HG03135 (cell line): ENCODE measurements at regions not wholly inside any gene's neighbourhood (a gene's known extent, or its start where the extent isn't known, plus 50 kb on each side); places are given as distances from the start of the nearest gene placed in this dataset.
"Not testable (repeated sequence)": the region's sequence is repeated elsewhere in the genome, so short reads cannot be mapped to it uniquely, and the experiment has no call there.

Source experiments
- ATAC-seq: cut with Tn5 transposase; IDR thresholded peaks from one replicate; pipeline ENCODE4 v1.9.1; 2021; ENCODE audit warnings: mild to moderate bottlenecking, moderate library complexity; ENCODE audit not compliant: unreplicated experiment

- no peak for ATAC-seq
Observed at GRCh38 chr6:145272246-145272645, 463.1 kb downstream of the EPM2A start.

GRCh38 chr6:145273136-145273535, 462.2 kb downstream of the EPM2A start:
- ATAC-seq = no peak

- ATAC-seq = no peak
Observed at GRCh38 chr6:145274083-145274482, 461.2 kb downstream of the EPM2A start.

- no peak for ATAC-seq
Observed at GRCh38 chr6:145275019-145275418, 460.3 kb downstream of the EPM2A start.

- ATAC-seq = no peak
Observed at GRCh38 chr6:145275787-145276186, 459.5 kb downstream of the EPM2A start.

GRCh38 chr6:145276756-145277155, 458.6 kb downstream of the EPM2A start:
- ATAC-seq = no peak

GRCh38 chr6:145277358-145278086, 457.8 kb downstream of the EPM2A start:
- no peak for ATAC-seq

- no peak for ATAC-seq
Observed at GRCh38 chr6:145278163-145278807, 457.0 kb downstream of the EPM2A start.

GRCh38 chr6:145279551-145279950, 455.8 kb downstream of the EPM2A start:
- ATAC-seq = no peak

GRCh38 chr6:145279993-145280392, 455.3 kb downstream of the EPM2A start:
- ATAC-seq = no peak

- not testable (repeated sequence) for ATAC-seq
Observed at GRCh38 chr6:145283209-145283608, 452.1 kb downstream of the EPM2A start.

GRCh38 chr6:145283856-145284255, 451.5 kb downstream of the EPM2A start:
- ATAC-seq = no peak

GRCh38 chr6:145286916-145287315, 448.4 kb downstream of the EPM2A start:
- no peak for ATAC-seq

GRCh38 chr6:145289573-145289972, 445.7 kb downstream of the EPM2A start:
- ATAC-seq = no peak

GRCh38 chr6:145290122-145290521, 445.2 kb downstream of the EPM2A start:
- ATAC-seq = no peak

- no peak for ATAC-seq
Observed at GRCh38 chr6:145292066-145292465, 443.3 kb downstream of the EPM2A start.

GRCh38 chr6:145294942-145295341, 440.4 kb downstream of the EPM2A start:
- no peak for ATAC-seq

- no peak for ATAC-seq
Observed at GRCh38 chr6:145295746-145296145, 439.6 kb downstream of the EPM2A start.

- ATAC-seq = no peak
Observed at GRCh38 chr6:145305670-145306069, 429.6 kb downstream of the EPM2A start.

GRCh38 chr6:145306489-145306888, 428.8 kb downstream of the EPM2A start:
- no peak for ATAC-seq

- ATAC-seq = no peak
Observed at GRCh38 chr6:145309842-145310535, 425.3 kb downstream of the EPM2A start.

GRCh38 chr6:145312481-145312880, 422.8 kb downstream of the EPM2A start:
- ATAC-seq = no peak
